A549 (cell line): ENCODE measurements at regions not wholly inside any gene's neighbourhood (a gene's known extent, or its start where the extent isn't known, plus 50 kb on each side); places are given as distances from the start of the nearest gene placed in this dataset.

ENCODE experiments used
- ATAC-seq, 2 experiments: fragments of 200-7000 bp in 1 of 2; fragments of >200 bp in 1 of 2; cut with Nextera tagmentation in 1 of 2; cut with Tn5 transposase in 1 of 2; 3 replicates each; pipeline versions ENCODE4 v1.8.0 to v1.9.1; 2018 to 2020; ENCODE audit warnings: mild to moderate bottlenecking in 1 of 2, moderate library complexity in 1 of 2
- CTCF ChIA-PET: fragments of 300-600 bp; sonication (Branson Sonifier 250); formaldehyde crosslinking; extraction: SDS; loops from one replicate; lab custom pipeline; 2021; ENCODE audit warnings: antibody characterized with exemption, inconsistent platforms; lab: Yijun Ruan, JAX
- POLR2A ChIA-PET: fragments of 350-600 bp; formaldehyde crosslinking; extraction: SDS; loops from one replicate; lab custom pipeline; 2021; ENCODE audit warnings: antibody characterized with exemption, inconsistent platforms; lab: Yijun Ruan, JAX
- DNase-seq, 2 experiments: peaks; one replicate each; pipeline versions ENCODE4 v3.0.0 to v3.0.0-alpha.2; 2011 to 2016; ENCODE audit warnings: low read depth in 1 of 2, low spot score in 1 of 2
- FAIRE-seq: peaks from 2 replicates; lab custom pipeline; 2011; peaks lifted over from hg19 to GRCh38; lab: Jason Lieb, UNC
- H3K27ac ChIP-seq, 2 experiments: fragments of >200 bp; sonication (Bioruptor Twin); formaldehyde crosslinking; 3 replicates each; pipeline ENCODE4 v1.5.1; 2016 to 2017
- H3K4me1 ChIP-seq: fragments of >200 bp; sonication (Bioruptor Twin); formaldehyde crosslinking; 3 replicates; pipeline ENCODE4 v1.6.1; 2016
- H3K4me2 ChIP-seq: fragments of >200 bp; sonication (Bioruptor Twin); formaldehyde crosslinking; 3 replicates; pipeline ENCODE4 v1.6.1; 2016
- H3K4me3 ChIP-seq: fragments of >200 bp; sonication (Bioruptor Twin); formaldehyde crosslinking; 3 replicates; pipeline ENCODE4 v1.5.1; 2016
- H3K9me3 ChIP-seq: fragments of >200 bp; sonication (Bioruptor Twin); formaldehyde crosslinking; 3 replicates; pipeline ENCODE4 v1.6.1; 2016
- ATOH8 ChIP-seq: fragments of 250-450 bp; sonication (Bioruptor Pico); IDR thresholded peaks from 2 replicates; pipeline ENCODE4 v1.5.0; 2020; ENCODE audit warnings: low read depth, mild to moderate bottlenecking, moderate library complexity
- BHLHE40 ChIP-seq: IDR thresholded peaks from 2 replicates; pipeline ENCODE4 v1.6.1; 2012; ENCODE audit warnings: low read depth, low read length, inconsistent platforms
- CBX2 ChIP-seq: fragments of 200-600 bp; sonication (generic); IDR thresholded peaks from 2 replicates; pipeline ENCODE4 v1.6.1; 2016; ENCODE audit warnings: low read depth, mild to moderate bottlenecking, borderline replicate concordance
- CBX8 ChIP-seq: fragments of 200-600 bp; sonication (generic); IDR thresholded peaks from 2 replicates; pipeline ENCODE4 v1.6.1; 2016
- CHD2 ChIP-seq: fragments of 150-350 bp; IDR thresholded peaks from 2 replicates; pipeline ENCODE4 v1.6.1; 2014; ENCODE audit warnings: low read length; ENCODE audit not compliant: partially characterized antibody
- CHD4 ChIP-seq: fragments of 200-600 bp; sonication (generic); IDR thresholded peaks from 2 replicates; pipeline ENCODE4 v1.6.1; 2016; ENCODE audit warnings: antibody characterized with exemption, mild to moderate bottlenecking, borderline replicate concordance
- E2F6 ChIP-seq: IDR thresholded peaks from 2 replicates; pipeline ENCODE4 v1.6.1; 2012; ENCODE audit warnings: low read depth, borderline replicate concordance
- ELK1 ChIP-seq: fragments of 150-350 bp; IDR thresholded peaks from 2 replicates; pipeline ENCODE4 v1.6.1; 2014; ENCODE audit warnings: low read depth, mild to moderate bottlenecking, low read length
- ESRRA ChIP-seq: fragments of 150-350 bp; IDR thresholded peaks from 2 replicates; pipeline ENCODE4 v1.6.1; 2014; ENCODE audit warnings: mild to moderate bottlenecking, low read length, borderline replicate concordance
- GATA3 ChIP-seq: IDR thresholded peaks from 2 replicates; pipeline ENCODE4 v1.6.1; 2012; ENCODE audit warnings: borderline replicate concordance
- HMGXB4 ChIP-seq: fragments of 250-450 bp; sonication (Bioruptor Pico); IDR thresholded peaks from 2 replicates; pipeline ENCODE4 v1.5.0; 2021; ENCODE audit warnings: mild to moderate bottlenecking, moderate library complexity, borderline replicate concordance
- HOXB13 ChIP-seq: fragments of 250-450 bp; sonication (Bioruptor Pico); IDR thresholded peaks from 2 replicates; pipeline ENCODE4 v1.5.0; 2020; ENCODE audit warnings: low read depth, mild to moderate bottlenecking, moderate library complexity
- HOXB5 ChIP-seq: fragments of 250-450 bp; sonication (Bioruptor Pico); IDR thresholded peaks from 2 replicates; pipeline ENCODE4 v1.5.0; 2020; ENCODE audit warnings: mild to moderate bottlenecking, moderate library complexity
- KDM1A ChIP-seq: fragments of 200-600 bp; sonication (generic); IDR thresholded peaks from 2 replicates; pipeline ENCODE4 v1.6.1; 2016; ENCODE audit warnings: low read depth, mild to moderate bottlenecking
- MYC ChIP-seq: IDR thresholded peaks from 2 replicates; pipeline ENCODE4 v1.6.1; 2012; ENCODE audit warnings: mild to moderate bottlenecking, inconsistent platforms, low read length, improper control_type of control experiment, borderline replicate concordance
- NFE2L2 ChIP-seq: fragments of 150-350 bp; conservative IDR thresholded peaks from 2 replicates; pipeline ENCODE4 v1.6.1; 2014; ENCODE audit warnings: low read length
- POLR2AphosphoS2 ChIP-seq: conservative IDR thresholded peaks from 2 replicates; pipeline ENCODE4 v1.6.1; 2012; ENCODE audit warnings: low read length, improper control_type of control experiment, inconsistent platforms
- RAD21 ChIP-seq, 2 experiments: fragments of >200 bp in 1 of 2; sonication (Bioruptor Twin) in 1 of 2; formaldehyde crosslinking in 1 of 2; IDR thresholded peaks in 1 of 2; conservative IDR thresholded peaks in 1 of 2; 2 replicates in 1 of 2; 3 replicates in 1 of 2; pipeline ENCODE4 v1.6.1; 2012 to 2018; ENCODE audit warnings: inconsistent platforms in 1 of 2
- RARB ChIP-seq: fragments of 250-450 bp; sonication (Bioruptor Pico); IDR thresholded peaks from 2 replicates; pipeline ENCODE4 v1.8.0; 2021; ENCODE audit warnings: mild to moderate bottlenecking, moderate library complexity
- RFX5 ChIP-seq: fragments of 450-650 bp; IDR thresholded peaks from 2 replicates; pipeline ENCODE4 v1.7.1; 2014; ENCODE audit warnings: antibody characterized with exemption, mild to moderate bottlenecking, moderate library complexity
- SMC3 ChIP-seq: fragments of >200 bp; sonication (Bioruptor Twin); formaldehyde crosslinking; IDR thresholded peaks from 3 replicates; pipeline ENCODE4 v1.6.1; 2018; ENCODE audit warnings: inconsistent platforms
- SREBF2 ChIP-seq: fragments of 450-650 bp; IDR thresholded peaks from 2 replicates; pipeline ENCODE4 v1.6.1; 2014; ENCODE audit warnings: mild to moderate bottlenecking, moderate library complexity
- TFCP2L1 ChIP-seq: fragments of 250-450 bp; sonication (Bioruptor Pico); IDR thresholded peaks from 2 replicates; pipeline ENCODE4 v1.5.0; 2021; ENCODE audit warnings: mild to moderate bottlenecking
- TP53 ChIP-seq: fragments of 250-450 bp; sonication (Bioruptor Pico); IDR thresholded peaks from 2 replicates; pipeline ENCODE4 v1.5.0; 2021; ENCODE audit warnings: mild to moderate bottlenecking, moderate library complexity
- USF2 ChIP-seq: fragments of 450-650 bp; IDR thresholded peaks from 2 replicates; pipeline ENCODE4 v1.6.1; 2014; ENCODE audit warnings: antibody characterized with exemption
- WGBS: methylation state at CpG from one replicate; pipeline ENCODE4 v1.1.6; 2017; ENCODE audit errors: missing lambda C conversion rate; 5-methylcytosine and 5-hydroxymethylcytosine counted together

GRCh38 chr1:70542856-70543255 lies 131.8 kb downstream of the CTH start:
- Histone ChIP-seq H3K27ac (no peak overlapping the region), H3K4me3 (no peak overlapping the region), H3K9me3 (no peaks in the 10 kb centered on the region), H3K4me2 (no peak overlapping the region), H3K4me1 (no peaks in the 10 kb centered on the region)
- FAIRE-seq (no peak), ATAC-seq (no peak), DNase-seq (no peak)
- CTCF ChIA-PET = interaction anchor here (1.0 kb wide), 1 partner anchor 14 kb away, joined by 4 read pairs; no protein-coding TSS in a partner anchor
- POLR2A ChIA-PET = no interaction called here
- TF ChIP-seq CHD4 = no peak
- TF ChIP-seq BHLHE40 = no peak
- no peak for TF ChIP-seq USF2
- TF ChIP-seq KDM1A = no peak
- no peak for TF ChIP-seq POLR2AphosphoS2
- TF ChIP-seq E2F6 = no peak
- no peak for TF ChIP-seq RARB (CRISPR knock-in tag)
- no peak for TF ChIP-seq HOXB13
- TF ChIP-seq RAD21 (conservative IDR thresholded peaks at IDR 0.05 in 1 of 2, IDR thresholded peaks at IDR 0.05 in 1 of 2) = no peak
- no peak for TF ChIP-seq SREBF2
- no peak for TF ChIP-seq MYC
- TF ChIP-seq HMGXB4 (CRISPR knock-in tag) = no peak
- no peak for TF ChIP-seq SMC3
- no peak for TF ChIP-seq CHD2
- TF ChIP-seq ATOH8 (CRISPR knock-in tag) = no peak
- TF ChIP-seq NFE2L2 = no peak
- no peak for TF ChIP-seq CBX2
- WGBS = 0% methylated on average over 2 of the region's 2 CpGs

GRCh38 chr1:70546726-70547125 lies 135.7 kb downstream of the CTH start:
- 0% methylated on average over 1 of the region's 1 CpG for WGBS
- POLR2A ChIA-PET = no interaction called here
- H3K4me1 ChIP-seq = no peaks in the 10 kb centered on the region
- no peak for DNase-seq
- TF ChIP-seq RFX5 = no peak
- TF ChIP-seq TFCP2L1 (CRISPR knock-in tag) = no peak
- no peak for TF ChIP-seq HOXB5 (CRISPR knock-in tag)
- TF ChIP-seq CBX8 = no peak
- TF ChIP-seq CBX2 = no peak
- no peak for TF ChIP-seq TP53 (CRISPR knock-in tag)
- no peak for TF ChIP-seq ESRRA
- no peak for TF ChIP-seq MYC
- TF ChIP-seq GATA3 = no peak
- TF ChIP-seq RARB (CRISPR knock-in tag) = no peak
- no peak for TF ChIP-seq ELK1
- TF ChIP-seq, all 56 proteins: peak for 0
- H3K4me2 ChIP-seq = no peak overlapping the region
- H3K27ac ChIP-seq = no peak overlapping the region
- H3K9me3 ChIP-seq = no peaks in the 10 kb centered on the region
- ATAC-seq = no peak
- no peak for FAIRE-seq
- H3K4me3 ChIP-seq = no peak overlapping the region
- CTCF ChIA-PET = no interaction called here
